CD4-positive, alpha-beta T cell treated with Interleukin-4 for 4 hours (primary cell): ENCODE measurements at regions not wholly inside any gene's neighbourhood (a gene's known extent, or its start where the extent isn't known, plus 50 kb on each side); places are given as distances from the start of the nearest gene placed in this dataset.
"Not testable (repeated sequence)": the region's sequence is repeated elsewhere in the genome, so short reads cannot be mapped to it uniquely, and the experiment has no call there.

Source experiments
- DNase-seq: peaks from one replicate; pipeline ENCODE4 v3.0.0-alpha.2; 2020

- no peak for DNase-seq
These were observed 582.2 kb downstream of the CETN3 start for GRCh38 chr5:89827359-89827758.

GRCh38 chr5:89826938-89827337 lies 582.6 kb downstream of the CETN3 start:
- no peak for DNase-seq

GRCh38 chr5:89823046-89823445 lies 586.5 kb downstream of the CETN3 start:
- no peak for DNase-seq

- no peak for DNase-seq
These were observed 591.7 kb downstream of the CETN3 start for GRCh38 chr5:89817841-89818240.

GRCh38 chr5:89816038-89816437 lies 593.5 kb downstream of the CETN3 start:
- no peak for DNase-seq

- DNase-seq = not testable (repeated sequence)
These were observed 608.8 kb downstream of the CETN3 start for GRCh38 chr5:89800735-89801134.

- not testable (repeated sequence) for DNase-seq
These were observed 615.1 kb downstream of the CETN3 start for GRCh38 chr5:89794504-89794903.

GRCh38 chr5:89779734-89780133 lies 629.8 kb downstream of the CETN3 start:
- DNase-seq = not testable (repeated sequence)

- DNase-seq = no peak
These were observed 631.8 kb downstream of the CETN3 start for GRCh38 chr5:89777758-89778157.

- DNase-seq = no peak
These were observed 639.6 kb downstream of the CETN3 start for GRCh38 chr5:89769975-89770374.

GRCh38 chr5:89759802-89760201 lies 649.8 kb downstream of the CETN3 start:
- no peak for DNase-seq

GRCh38 chr5:89758146-89758545 lies 651.4 kb downstream of the CETN3 start:
- DNase-seq = no peak

GRCh38 chr5:89756955-89757354 lies 652.6 kb downstream of the CETN3 start:
- DNase-seq = no peak

- DNase-seq = no peak
These were observed 654.5 kb downstream of the CETN3 start for GRCh38 chr5:89755024-89755423.

GRCh38 chr5:89735082-89735481 lies 674.5 kb downstream of the CETN3 start:
- no peak for DNase-seq

- no peak for DNase-seq
These were observed 675.8 kb downstream of the CETN3 start for GRCh38 chr5:89733772-89734171.

GRCh38 chr5:89729623-89730301 lies 679.8 kb downstream of the CETN3 start:
- no peak for DNase-seq

GRCh38 chr5:89728750-89729149 lies 680.8 kb downstream of the CETN3 start:
- no peak for DNase-seq

- DNase-seq = no peak
These were observed 681.4 kb downstream of the CETN3 start for GRCh38 chr5:89728134-89728533.

GRCh38 chr5:89724379-89725095 lies 685.0 kb downstream of the CETN3 start:
- no peak for DNase-seq

GRCh38 chr5:89723907-89724306 lies 685.6 kb downstream of the CETN3 start:
- DNase-seq = no peak

- no peak for DNase-seq
These were observed 687.0 kb downstream of the CETN3 start for GRCh38 chr5:89722538-89722937.

- DNase-seq = no peak
These were observed 687.6 kb downstream of the CETN3 start for GRCh38 chr5:89721931-89722330.

- no peak for DNase-seq
These were observed 688.2 kb downstream of the CETN3 start for GRCh38 chr5:89721353-89721752.
